ENCODE measurements at regions not wholly inside any gene's neighbourhood (a gene's known extent, or its start where the extent isn't known, plus 50 kb on each side); places are given as distances from the start of the nearest gene placed in this dataset.

DNA sequence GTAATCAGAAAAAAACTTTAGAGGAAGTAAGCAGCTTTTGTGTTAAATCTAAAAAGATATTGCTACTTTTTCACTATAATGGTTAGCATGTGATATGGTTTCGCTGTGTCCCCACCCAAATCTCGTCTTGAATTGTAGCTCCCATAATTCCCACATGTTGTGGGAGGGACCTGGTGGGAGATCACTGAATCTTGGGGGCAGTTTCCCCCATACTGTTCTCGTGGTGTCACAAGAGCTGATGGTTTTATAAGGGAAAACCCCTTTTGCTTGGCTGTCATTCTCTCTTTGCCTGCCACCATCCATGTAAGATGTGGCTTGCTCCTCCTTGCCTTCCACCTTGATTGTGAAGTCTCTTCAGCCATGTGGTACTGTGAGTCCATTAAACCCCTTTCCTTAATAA lies 117.1 kb downstream of the KCNJ2 start:
- WGBS (ENCODE audit: low lambda C conversion rate, missing lambda C conversion rate), result 91% methylated on average over 3 of the region's 3 CpGs

DNA sequence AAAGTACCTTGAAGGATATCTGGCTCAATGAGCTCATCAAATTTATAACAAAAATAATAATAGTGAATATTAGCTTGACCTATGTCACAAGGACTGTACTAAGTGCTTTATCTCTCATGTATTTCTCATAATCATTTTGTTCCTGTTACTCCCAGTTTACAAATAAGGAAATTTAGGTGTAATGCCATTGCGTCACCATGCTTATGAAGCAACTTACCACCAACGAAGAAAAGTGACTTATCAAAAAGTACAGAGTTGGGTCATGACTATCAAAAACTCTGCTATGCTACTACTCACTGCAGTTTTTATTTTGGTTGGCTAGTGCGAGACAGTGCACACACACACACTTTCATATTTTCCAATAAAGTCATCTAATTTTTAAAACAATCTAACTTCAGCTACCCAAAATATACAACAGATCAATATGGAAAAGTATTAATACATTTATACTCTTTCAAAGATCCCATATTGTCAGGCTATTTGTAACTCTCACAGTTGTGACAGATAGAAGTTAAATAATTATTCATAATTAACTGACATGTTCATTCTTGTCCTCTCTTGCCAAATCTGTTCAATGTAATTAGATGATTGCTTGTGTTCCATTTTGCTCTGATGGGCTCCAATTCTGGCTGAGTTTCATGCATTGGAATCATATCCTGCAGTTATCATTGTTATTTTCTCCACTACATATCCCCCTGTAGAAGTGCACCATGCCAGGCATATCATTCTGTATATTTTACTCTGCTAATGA lies 119.4 kb downstream of the KCNJ2 start:
- Histone ChIP-seq H3K79me2 (no peaks in the 10 kb centered on the region), H3K9me3 (ENCODE audit: low read depth) (no peaks in the 10 kb centered on the region), H3K9me2 (replicated peaks; ENCODE audit: insufficient read depth) (no peaks in the 10 kb centered on the region), H3K27me3 (peaks cover 5% of the 10 kb centered on the region), H3K4me3 (no peak overlapping the region), H3K4me2 (no peak overlapping the region), H3K27ac (no peak overlapping the region), H4K20me1 (ENCODE audit: insufficient read depth, poor library complexity, severe bottlenecking) (no peaks in the 10 kb centered on the region), H3K4me1 (ENCODE audit: insufficient read depth) (no peaks in the 10 kb centered on the region), H2AFZ (no peak overlapping the region), H3K36me3 (replicated peaks; ENCODE audit: insufficient read depth, low read depth) (no peaks in the 10 kb centered on the region)
- TF ChIP-seq, protein P1, sequence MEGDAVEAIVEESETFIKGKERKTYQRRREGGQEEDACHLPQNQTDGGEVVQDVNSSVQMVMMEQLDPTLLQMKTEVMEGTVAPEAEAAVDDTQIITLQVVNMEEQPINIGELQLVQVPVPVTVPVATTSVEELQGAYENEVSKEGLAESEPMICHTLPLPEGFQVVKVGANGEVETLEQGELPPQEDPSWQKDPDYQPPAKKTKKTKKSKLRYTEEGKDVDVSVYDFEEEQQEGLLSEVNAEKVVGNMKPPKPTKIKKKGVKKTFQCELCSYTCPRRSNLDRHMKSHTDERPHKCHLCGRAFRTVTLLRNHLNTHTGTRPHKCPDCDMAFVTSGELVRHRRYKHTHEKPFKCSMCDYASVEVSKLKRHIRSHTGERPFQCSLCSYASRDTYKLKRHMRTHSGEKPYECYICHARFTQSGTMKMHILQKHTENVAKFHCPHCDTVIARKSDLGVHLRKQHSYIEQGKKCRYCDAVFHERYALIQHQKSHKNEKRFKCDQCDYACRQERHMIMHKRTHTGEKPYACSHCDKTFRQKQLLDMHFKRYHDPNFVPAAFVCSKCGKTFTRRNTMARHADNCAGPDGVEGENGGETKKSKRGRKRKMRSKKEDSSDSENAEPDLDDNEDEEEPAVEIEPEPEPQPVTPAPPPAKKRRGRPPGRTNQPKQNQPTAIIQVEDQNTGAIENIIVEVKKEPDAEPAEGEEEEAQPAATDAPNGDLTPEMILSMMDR (IDR thresholded peaks at IDR 0.05; ENCODE audit: poor library complexity), result no peak
- TF ChIP-seq EZH2 (IDR thresholded peaks at IDR 0.05; ENCODE audit: borderline replicate concordance) (no peak), EZH2phosphoT487 (IDR thresholded peaks at IDR 0.05; ENCODE audit: low read depth, severe bottlenecking, unreplicated experiment) (no peak)
- WGBS (ENCODE audit: low lambda C conversion rate, missing lambda C conversion rate), result 93% methylated on average over 3 of the region's 3 CpGs
- DNase-seq (ENCODE audit: low spot score), result no peak

More for the DNA sequence above, 117.1 kb downstream of the KCNJ2 start:
- no peak for DNase-seq (ENCODE audit: low spot score)
- H3K4me2 ChIP-seq, result no peak overlapping the region
- no peaks in the 10 kb centered on the region for H3K9me3 ChIP-seq (ENCODE audit: low read depth)
- no peaks in the 10 kb centered on the region for H3K36me3 ChIP-seq (replicated peaks; ENCODE audit: insufficient read depth, low read depth)
- no peak overlapping the region for H3K4me3 ChIP-seq
- H4K20me1 ChIP-seq (ENCODE audit: insufficient read depth, poor library complexity, severe bottlenecking), result no peaks in the 10 kb centered on the region
- no peaks in the 10 kb centered on the region for H3K4me1 ChIP-seq (ENCODE audit: insufficient read depth)
- peaks cover 5% of the 10 kb centered on the region for H3K27me3 ChIP-seq
- H2AFZ ChIP-seq, result no peak overlapping the region
- H3K79me2 ChIP-seq, result no peaks in the 10 kb centered on the region
- no peaks in the 10 kb centered on the region for H3K9me2 ChIP-seq (replicated peaks; ENCODE audit: insufficient read depth)
- no peak overlapping the region for H3K27ac ChIP-seq
- TF ChIP-seq EZH2 (IDR thresholded peaks at IDR 0.05; ENCODE audit: borderline replicate concordance), result no peak
- TF ChIP-seq, protein P1 (IDR thresholded peaks at IDR 0.05; ENCODE audit: poor library complexity), result no peak
- no peak for TF ChIP-seq EZH2phosphoT487 (IDR thresholded peaks at IDR 0.05; ENCODE audit: low read depth, severe bottlenecking, unreplicated experiment)

DNA sequence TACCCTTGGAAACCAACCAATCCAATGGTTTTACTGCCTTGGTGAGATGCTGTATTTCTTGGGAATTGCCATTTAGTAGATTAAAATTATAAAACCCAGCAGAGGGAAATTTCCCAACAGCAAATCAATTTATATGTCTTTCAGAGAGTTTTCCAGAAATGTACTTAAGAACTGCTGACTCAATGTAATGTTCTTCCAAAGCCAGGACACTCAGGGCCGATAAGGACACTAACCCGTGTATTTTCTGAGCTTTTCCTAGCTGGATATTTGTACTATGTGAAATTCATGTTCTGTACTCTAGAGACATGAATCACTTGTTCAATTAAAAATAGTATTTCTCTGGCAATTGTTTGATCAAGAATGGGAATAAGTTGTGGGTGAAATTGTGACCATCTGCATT lies 121.4 kb downstream of the KCNJ2 start:
- TF ChIP-seq EZH2phosphoT487 (IDR thresholded peaks at IDR 0.05; ENCODE audit: low read depth, severe bottlenecking, unreplicated experiment) (no peak), EZH2 (IDR thresholded peaks at IDR 0.05; ENCODE audit: borderline replicate concordance) (no peak)
- TF ChIP-seq, protein P1 (IDR thresholded peaks at IDR 0.05; ENCODE audit: poor library complexity), result no peak
- Histone ChIP-seq H3K27me3 (peaks cover 5% of the 10 kb centered on the region), H2AFZ (no peak overlapping the region), H3K4me1 (ENCODE audit: insufficient read depth) (no peaks in the 10 kb centered on the region), H3K36me3 (replicated peaks; ENCODE audit: insufficient read depth, low read depth) (no peaks in the 10 kb centered on the region), H3K79me2 (no peaks in the 10 kb centered on the region), H3K4me2 (no peak overlapping the region), H4K20me1 (ENCODE audit: insufficient read depth, poor library complexity, severe bottlenecking) (no peaks in the 10 kb centered on the region), H3K9me2 (replicated peaks; ENCODE audit: insufficient read depth) (no peaks in the 10 kb centered on the region), H3K27ac (no peak overlapping the region), H3K4me3 (no peak overlapping the region), H3K9me3 (ENCODE audit: low read depth) (no peaks in the 10 kb centered on the region)
- DNase-seq (ENCODE audit: low spot score), result no peak
- WGBS (ENCODE audit: low lambda C conversion rate, missing lambda C conversion rate), result 89% methylated on average over 2 of the region's 2 CpGs

Data from hepatocyte (in vitro differentiated cells).